ENCODE measurements at regions not wholly inside any gene's neighbourhood (a gene's known extent, or its start where the extent isn't known, plus 50 kb on each side); places are given as distances from the start of the nearest gene placed in this dataset.

- ChIA-PET CTCF (no interaction called here), POLR2A (no interaction called here)
- no peak overlapping the region for H3K27ac ChIP-seq (ENCODE audit: low read length)
- H3K9me3 ChIP-seq (ENCODE audit: control insufficient read depth, insufficient read depth, low read depth, low read length) = no peaks in the 10 kb centered on the region
- BruUV-seq (replicated peaks) = no TSS peak
- ATAC-seq = no peak
- TF ChIP-seq TCF7L2 (IDR thresholded peaks at IDR 0.05; ENCODE audit: low read depth, low read length) = no peak
- TF ChIP-seq CTCF (IDR thresholded peaks at IDR 0.05) = no peak
- no peak for TF ChIP-seq SIN3A (IDR thresholded peaks at IDR 0.05; ENCODE audit: borderline replicate concordance, insufficient read depth, low read depth, low read length)
- no peak for TF ChIP-seq REST (IDR thresholded peaks at IDR 0.05; ENCODE audit: insufficient read depth in 1 of 2, low read depth in 2 of 2, low read length in 1 of 2)
- TF ChIP-seq POLR2AphosphoS5 (IDR thresholded peaks at IDR 0.05; ENCODE audit: low read depth, low read length) = no peak
- no peak overlapping the region for H3K4me3 ChIP-seq (ENCODE audit: low read depth in 2 of 2, low read length in 2 of 2)
- H3K27me3 ChIP-seq (ENCODE audit: control insufficient read depth, insufficient read depth, low read length) = peaks cover 5% of the 10 kb centered on the region
- no peaks in the 10 kb centered on the region for H3K36me3 ChIP-seq (ENCODE audit: control insufficient read depth, insufficient read depth, low read length)
- intact Hi-C loops (cut with micrococcal nuclease; ENCODE audit: unreplicated experiment) (no loop called here), in situ Hi-C loops (cut with HindIII; ENCODE audit: low pct_unique_long_range_greater_than_20kb, low sequenced_read_pairs) (no loop called here)
- H3K4me1 ChIP-seq (ENCODE audit: control insufficient read depth, insufficient read depth, low read length) = no peaks in the 10 kb centered on the region
- no peak for DNase-seq (ENCODE audit: low read depth, low spot score)
Measured at GRCh38 chr17:68676856-68677255, 75.7 kb upstream of the FAM20A start.

- intact Hi-C loops (cut with micrococcal nuclease; ENCODE audit: unreplicated experiment) (no loop called here), in situ Hi-C loops (cut with HindIII; ENCODE audit: low pct_unique_long_range_greater_than_20kb, low sequenced_read_pairs) (no loop called here)
- Histone ChIP-seq H3K4me3 (ENCODE audit: low read depth in 2 of 2, low read length in 2 of 2) (no peak overlapping the region), H3K27me3 (ENCODE audit: control insufficient read depth, insufficient read depth, low read length) (peaks cover 5% of the 10 kb centered on the region), H3K27ac (ENCODE audit: low read length) (no peak overlapping the region), H3K4me1 (ENCODE audit: control insufficient read depth, insufficient read depth, low read length) (no peaks in the 10 kb centered on the region), H3K9me3 (ENCODE audit: control insufficient read depth, insufficient read depth, low read depth, low read length) (no peaks in the 10 kb centered on the region), H3K36me3 (ENCODE audit: control insufficient read depth, insufficient read depth, low read length) (no peaks in the 10 kb centered on the region)
- TF ChIP-seq TCF7L2 (IDR thresholded peaks at IDR 0.05; ENCODE audit: low read depth, low read length) = no peak
- TF ChIP-seq REST (IDR thresholded peaks at IDR 0.05; ENCODE audit: insufficient read depth in 1 of 2, low read depth in 2 of 2, low read length in 1 of 2) = no peak
- TF ChIP-seq SIN3A (IDR thresholded peaks at IDR 0.05; ENCODE audit: borderline replicate concordance, insufficient read depth, low read depth, low read length) = no peak
- no peak for TF ChIP-seq POLR2AphosphoS5 (IDR thresholded peaks at IDR 0.05; ENCODE audit: low read depth, low read length)
- TF ChIP-seq CTCF (IDR thresholded peaks at IDR 0.05) = no peak
- ATAC-seq (no peak), DNase-seq (ENCODE audit: low read depth, low spot score) (no peak)
- ChIA-PET CTCF (no interaction called here), POLR2A (no interaction called here)
- no TSS peak for BruUV-seq (replicated peaks)
Measured at GRCh38 chr17:68675723-68676122, 74.6 kb upstream of the FAM20A start.
